ENCODE measurements at regions not wholly inside any gene's neighbourhood (a gene's known extent, or its start where the extent isn't known, plus 50 kb on each side); places are given as distances from the start of the nearest gene placed in this dataset.

GRCh38 chr2:3054066-3054465 lies 323.6 kb downstream of the EIPR1 start:
- no peak for DNase-seq (ENCODE audit: low read depth in 2 of 2)
- no peak for TF ChIP-seq CTCF (IDR thresholded peaks at IDR 0.05; ENCODE audit: low read depth, low read length)
- no peak overlapping the region for H3K4me3 ChIP-seq (replicated peaks in 1 of 2; ENCODE audit: low read depth in 2 of 2, low read length in 2 of 2)

GRCh38 chr2:3051266-3051665 lies 326.4 kb downstream of the EIPR1 start:
- no peak for DNase-seq (ENCODE audit: low read depth in 2 of 2)
- H3K4me3 ChIP-seq (replicated peaks in 1 of 2; ENCODE audit: low read depth in 2 of 2, low read length in 2 of 2), result no peak overlapping the region
- no peak for TF ChIP-seq CTCF (IDR thresholded peaks at IDR 0.05; ENCODE audit: low read depth, low read length)

GRCh38 chr2:3046170-3046865 lies 331.3 kb downstream of the EIPR1 start:
- no peak for TF ChIP-seq CTCF (IDR thresholded peaks at IDR 0.05; ENCODE audit: low read depth, low read length)
- no peak overlapping the region for H3K4me3 ChIP-seq (replicated peaks in 1 of 2; ENCODE audit: low read depth in 2 of 2, low read length in 2 of 2)
- DNase-seq (ENCODE audit: low read depth in 2 of 2), result no peak

- TF ChIP-seq CTCF (IDR thresholded peaks at IDR 0.05; ENCODE audit: low read depth, low read length), result no peak
- H3K4me3 ChIP-seq (replicated peaks in 1 of 2; ENCODE audit: low read depth in 2 of 2, low read length in 2 of 2), result no peak overlapping the region
- no peak for DNase-seq (ENCODE audit: low read depth in 2 of 2)
Observed at GRCh38 chr2:3045318-3045921, 332.2 kb downstream of the EIPR1 start.

GRCh38 chr2:3044587-3045317 lies 332.9 kb downstream of the EIPR1 start:
- no peak for DNase-seq (ENCODE audit: low read depth in 2 of 2)
- H3K4me3 ChIP-seq (replicated peaks in 1 of 2; ENCODE audit: low read depth in 2 of 2, low read length in 2 of 2), result no peak overlapping the region
- no peak for TF ChIP-seq CTCF (IDR thresholded peaks at IDR 0.05; ENCODE audit: low read depth, low read length)

- TF ChIP-seq CTCF (IDR thresholded peaks at IDR 0.05; ENCODE audit: low read depth, low read length), result no peak
- no peak overlapping the region for H3K4me3 ChIP-seq (replicated peaks in 1 of 2; ENCODE audit: low read depth in 2 of 2, low read length in 2 of 2)
- no peak for DNase-seq (ENCODE audit: low read depth in 2 of 2)
Observed at GRCh38 chr2:3043726-3044125, 333.9 kb downstream of the EIPR1 start.
